HG03139 (cell line): ENCODE measurements at regions not wholly inside any gene's neighbourhood (a gene's known extent, or its start where the extent isn't known, plus 50 kb on each side); places are given as distances from the start of the nearest gene placed in this dataset.

Experiments
- ATAC-seq: cut with Tn5 transposase; IDR thresholded peaks from one replicate; pipeline ENCODE4 v1.9.1; 2021; ENCODE audit not compliant: unreplicated experiment

DNA sequence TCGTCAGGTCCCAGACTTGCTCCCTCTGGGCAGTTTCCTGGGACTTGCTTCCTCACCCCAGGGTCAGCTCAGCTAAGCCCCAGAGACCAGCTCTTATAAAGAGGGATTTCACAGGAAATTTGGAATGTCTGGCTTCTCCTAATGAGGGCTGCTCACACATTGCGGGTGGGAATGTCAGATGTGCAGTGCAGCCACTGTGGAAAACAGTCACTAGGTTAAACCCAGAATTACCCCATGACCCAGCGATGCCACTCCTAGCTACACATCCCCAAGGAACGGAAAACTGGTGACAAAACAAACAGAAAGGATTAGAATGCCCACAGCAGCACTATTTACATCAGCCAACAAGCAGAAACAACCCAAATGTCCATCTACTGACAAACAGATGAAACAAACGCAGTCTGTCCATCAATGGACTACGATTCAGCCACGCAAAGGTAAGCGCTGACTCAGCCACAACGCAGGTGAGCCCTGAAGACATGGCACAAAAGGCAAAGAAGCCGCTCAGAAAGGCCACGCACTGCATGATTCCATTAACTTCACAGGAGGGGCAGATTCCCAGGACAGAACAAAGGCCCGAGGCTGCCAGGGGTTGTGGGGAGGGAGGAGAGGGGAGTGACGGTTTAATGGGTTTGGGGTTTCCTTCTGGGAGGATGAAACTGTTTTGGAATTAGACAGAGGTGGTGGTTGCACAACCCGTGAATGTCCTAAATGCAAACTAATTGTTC is 63.0 kb downstream of the NCOR2 start:
- ATAC-seq, result no peak

- ATAC-seq, result no peak
These were observed 64.1 kb downstream of the NCOR2 start for GRCh38 chr12:124503305-124503704.

DNA sequence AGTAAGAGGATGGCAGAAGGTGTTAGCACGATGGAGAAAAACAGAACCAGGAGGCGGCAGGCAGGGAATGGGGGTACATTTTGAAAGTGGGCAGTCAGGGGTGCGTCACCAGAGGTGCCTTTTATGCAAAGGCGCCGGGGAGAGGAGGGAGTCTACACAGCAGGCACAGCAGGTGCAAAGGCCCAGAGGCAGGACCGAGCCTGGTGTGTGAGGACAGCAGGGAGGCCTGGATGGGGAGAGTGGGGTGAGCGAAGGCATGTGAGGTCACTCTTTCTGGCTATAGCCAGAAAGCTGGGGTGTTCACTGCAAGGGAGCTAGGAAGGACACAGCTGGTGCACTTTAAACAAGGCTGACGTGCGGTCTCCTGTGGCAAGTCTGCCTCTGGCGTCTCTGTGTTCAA is 65.0 kb downstream of the NCOR2 start:
- ATAC-seq, result no peak

- no peak for ATAC-seq
These were observed 65.6 kb downstream of the NCOR2 start for GRCh38 chr12:124501827-124502226.

- no peak for ATAC-seq
These were observed 66.3 kb downstream of the NCOR2 start for GRCh38 chr12:124501112-124501561.

GRCh38 chr12:124499898-124500244 is 67.5 kb downstream of the NCOR2 start:
- ATAC-seq, result no peak

DNA sequence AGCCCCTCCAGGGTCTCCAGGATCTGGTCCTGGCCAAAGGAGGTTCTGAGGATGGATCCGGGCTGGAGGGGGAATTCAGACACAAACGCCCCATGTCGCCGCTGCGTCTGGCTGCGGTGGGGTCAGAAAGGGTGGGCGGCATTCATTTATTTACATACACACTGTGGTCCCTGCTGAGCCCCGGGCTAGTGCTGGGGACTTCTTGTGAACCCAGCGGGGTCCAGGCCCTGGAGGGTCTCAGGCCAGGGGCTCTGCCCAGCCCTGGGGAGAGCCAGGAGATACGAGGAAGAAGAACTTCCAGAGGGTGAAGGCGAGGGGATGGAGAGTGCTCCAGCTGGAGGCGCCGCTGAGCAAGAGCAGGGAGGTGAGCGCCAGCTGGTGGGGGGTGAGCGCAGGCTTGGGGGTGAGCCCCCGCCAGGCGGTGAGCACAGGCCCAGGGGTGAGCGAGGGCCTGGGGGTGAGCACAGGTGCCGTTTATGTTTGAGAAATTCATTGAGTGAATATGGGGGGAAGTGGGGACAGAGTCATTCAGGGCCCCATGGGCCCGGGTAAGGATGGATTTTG is 68.1 kb downstream of the NCOR2 start:
- no peak for ATAC-seq

- no peak for ATAC-seq
These were observed 68.9 kb downstream of the NCOR2 start for GRCh38 chr12:124498275-124499189.

GRCh38 chr12:124497658-124498057 is 69.8 kb downstream of the NCOR2 start:
- ATAC-seq, result no peak

DNA sequence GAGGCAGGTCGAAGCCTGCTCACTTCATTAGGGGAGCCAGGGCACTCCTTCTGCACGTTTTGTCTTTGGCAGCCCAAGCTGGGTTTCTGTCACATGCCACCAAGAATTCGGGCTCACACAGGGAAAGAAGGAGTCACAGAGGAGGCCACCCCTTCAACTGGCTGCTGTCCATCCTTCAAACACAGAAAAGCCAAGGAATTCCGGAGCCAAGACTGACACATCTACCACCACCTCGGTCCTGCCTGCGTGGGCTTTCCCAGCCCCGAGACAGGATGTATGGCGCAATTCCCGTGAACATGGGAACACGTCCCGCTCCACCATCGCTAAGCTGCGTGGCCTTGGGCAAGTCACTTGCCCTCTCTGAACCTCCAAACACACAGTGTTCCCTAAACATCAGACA is 70.4 kb downstream of the NCOR2 start:
- no peak for ATAC-seq

GRCh38 chr12:124496584-124496983 is 70.8 kb downstream of the NCOR2 start:
- no peak for ATAC-seq

- ATAC-seq, result no peak
These were observed 72.0 kb downstream of the NCOR2 start for GRCh38 chr12:124495194-124495983.

- ATAC-seq, result no peak
These were observed 72.7 kb downstream of the NCOR2 start for GRCh38 chr12:124494751-124495129.

DNA sequence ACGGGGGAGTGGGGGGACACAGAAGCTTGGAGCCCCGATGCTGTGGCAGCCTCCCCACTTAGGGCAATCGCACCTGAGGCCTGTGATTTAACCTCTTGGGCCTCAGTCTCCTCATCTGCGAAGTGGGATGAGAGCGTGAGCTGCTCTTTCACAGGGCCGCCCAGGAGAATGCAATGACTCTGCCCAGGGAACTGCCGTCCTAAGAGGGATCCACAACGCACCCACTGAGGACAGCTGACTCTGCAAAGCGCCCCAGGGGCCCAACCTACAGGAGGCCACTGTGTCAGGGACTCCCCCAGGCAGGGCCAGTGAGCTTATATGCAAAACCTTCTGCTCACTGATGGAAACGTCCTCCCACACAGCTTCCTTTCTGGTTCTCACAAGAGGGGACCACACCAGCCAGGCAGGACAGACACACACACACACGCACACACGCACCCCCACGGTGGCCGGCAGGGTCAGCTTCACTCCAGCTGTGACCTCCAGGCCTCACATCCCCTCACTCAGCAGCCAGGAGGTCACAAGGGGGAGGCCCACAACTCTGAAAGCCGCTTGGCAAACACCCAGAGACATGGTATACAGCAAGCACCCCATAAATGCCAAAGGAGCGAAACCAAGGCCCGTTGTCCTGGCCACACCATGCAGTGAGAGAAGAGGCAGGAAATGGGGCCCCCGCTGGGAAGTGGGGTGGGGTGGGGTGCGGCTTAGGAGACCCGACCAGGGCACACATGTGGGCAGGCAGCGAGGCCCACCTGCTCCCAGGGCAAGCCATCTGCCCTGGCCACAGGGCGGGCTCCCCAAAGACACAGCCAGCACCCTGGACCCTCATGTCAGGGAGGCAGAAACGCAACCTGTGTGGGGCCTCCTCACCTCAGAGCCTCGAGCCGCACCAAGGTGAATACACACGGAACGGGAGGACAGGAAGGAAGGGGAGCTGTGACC is 73.3 kb downstream of the NCOR2 start:
- peak; percentile 85 for ATAC-seq

DNA sequence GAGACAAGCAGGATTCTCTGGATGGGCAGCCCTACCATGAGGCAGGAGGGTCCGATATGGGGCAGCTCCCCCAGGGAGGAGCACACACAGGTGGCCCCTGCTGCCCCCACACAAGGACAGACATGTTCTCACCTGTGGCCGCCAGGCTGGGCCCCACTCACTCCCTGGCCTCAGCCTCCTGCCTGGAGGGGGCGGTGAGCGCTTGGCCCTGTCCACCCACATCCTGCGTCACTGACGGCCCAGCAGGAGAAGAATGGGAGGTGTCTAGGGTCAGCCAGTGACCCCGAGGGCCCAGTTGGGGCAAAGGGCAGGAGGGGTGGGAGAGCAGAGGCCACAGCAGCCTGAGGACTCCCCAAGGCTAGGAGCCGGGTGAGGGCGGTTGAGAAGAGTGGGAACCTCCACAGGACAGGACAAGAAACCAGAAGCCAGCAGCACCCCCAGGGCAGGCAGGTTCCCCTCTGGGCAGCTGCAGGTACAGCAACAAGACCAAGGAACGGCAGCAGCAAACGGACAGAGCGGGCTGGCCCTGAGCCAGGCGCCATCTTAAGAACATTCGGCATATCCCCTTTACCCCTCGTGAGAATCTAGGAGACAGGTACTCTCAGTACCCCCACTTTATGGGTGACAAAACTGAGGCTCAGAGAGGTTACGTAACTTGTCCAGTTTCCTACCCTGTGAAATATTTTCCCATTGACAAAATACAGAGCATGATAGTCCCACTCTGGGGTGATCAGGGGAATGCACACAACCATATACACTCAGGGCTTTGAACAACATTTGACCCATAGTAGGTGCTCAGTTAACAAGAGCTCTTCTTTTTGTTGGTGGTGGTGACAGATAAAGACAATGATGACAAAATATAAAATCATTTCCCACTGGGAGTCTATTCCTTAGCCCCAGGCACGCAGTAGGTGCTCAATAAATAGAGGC is 74.3 kb downstream of the NCOR2 start:
- ATAC-seq, result no peak

GRCh38 chr12:124491856-124492420 is 75.5 kb downstream of the NCOR2 start:
- no peak for ATAC-seq

DNA sequence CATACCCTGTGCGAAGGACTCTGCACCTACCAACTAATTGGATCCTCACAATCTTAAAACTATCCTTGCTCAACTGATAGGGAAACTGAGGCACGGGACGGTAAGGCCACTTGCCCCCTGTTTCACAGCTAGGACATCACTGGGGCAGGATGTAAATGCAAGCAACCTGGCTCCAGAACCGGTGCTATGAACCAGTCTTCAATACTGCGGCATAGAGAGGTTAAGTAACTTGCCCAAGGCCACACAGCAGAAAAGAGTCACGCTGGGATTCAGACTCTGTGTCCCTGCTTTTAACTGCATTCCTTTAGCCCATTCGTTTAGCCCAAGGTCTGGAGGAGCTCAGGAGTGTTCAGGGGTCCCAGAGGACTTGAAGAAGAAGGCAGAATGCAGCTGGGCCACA is 76.1 kb downstream of the NCOR2 start:
- ATAC-seq, result no peak

DNA sequence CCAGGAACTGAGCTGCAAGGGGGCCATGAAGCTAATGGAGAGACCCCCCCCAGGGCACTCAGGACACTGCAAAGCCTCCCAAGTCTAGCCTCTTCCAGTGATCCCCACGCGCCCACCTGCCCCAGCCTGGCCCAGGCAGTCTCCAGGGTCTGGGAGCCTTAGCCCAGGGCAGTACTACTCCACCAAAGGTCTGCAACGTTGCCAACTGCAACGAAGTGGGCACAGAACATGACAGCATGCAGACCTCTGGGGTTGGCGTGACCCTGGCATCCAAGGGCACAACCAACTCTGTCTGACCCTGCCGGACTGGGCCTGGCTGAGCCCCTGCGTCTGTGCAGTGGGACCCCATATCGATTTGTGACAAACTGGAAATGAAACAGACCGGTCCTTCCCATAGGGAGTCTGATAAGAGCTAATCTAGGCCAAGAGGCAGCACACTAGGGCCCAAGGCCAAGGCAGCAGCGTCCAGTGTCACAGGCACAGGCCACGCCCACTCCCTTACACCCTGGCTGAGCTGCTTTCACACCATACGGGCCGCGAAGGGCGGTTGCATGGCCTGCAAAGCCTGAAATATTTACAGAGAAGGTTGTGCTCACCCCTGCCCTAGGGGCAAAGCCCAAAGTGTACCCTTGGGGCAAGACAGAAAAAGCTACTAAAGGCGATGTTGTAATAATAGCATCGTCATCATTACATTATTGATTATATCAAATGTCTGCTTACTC is 76.7 kb downstream of the NCOR2 start:
- no peak for ATAC-seq
